ENCODE measurements at regions not wholly inside any gene's neighbourhood (a gene's known extent, or its start where the extent isn't known, plus 50 kb on each side); places are given as distances from the start of the nearest gene placed in this dataset.

DNA sequence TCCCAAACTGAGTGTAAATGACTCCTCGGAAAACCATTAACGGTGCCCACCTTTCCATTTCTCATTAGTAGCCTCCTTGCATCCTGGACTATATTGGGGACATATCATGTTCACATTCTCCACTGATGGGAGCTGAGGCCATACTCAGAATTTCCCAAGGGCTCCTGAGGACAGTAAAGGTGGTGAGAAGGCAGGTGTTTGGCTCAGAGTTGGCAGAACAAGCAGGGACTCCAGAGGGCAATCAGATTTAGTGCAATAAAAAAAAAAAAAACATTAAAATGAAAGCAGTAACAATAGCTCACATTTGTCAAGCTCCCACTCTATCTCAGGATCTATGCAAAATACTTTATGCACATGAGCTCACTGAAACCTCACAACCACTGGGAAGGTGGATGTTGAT lies 401.4 kb downstream of the MAFB start:
- Histone ChIP-seq H4K5ac (ENCODE audit: insufficient read length, low read depth, low read length) (no peak overlapping the region), H3K79me1 (ENCODE audit: low read depth, low read length) (no peaks in the 10 kb centered on the region), H2BK5ac (ENCODE audit: low read depth, low read length) (0 out of 2 replicates have a peak overlapping the region, but pooled peaks have one; percentile 64), H3K27ac (ENCODE audit: low read depth, low read length) (no peak overlapping the region), H2AK5ac (ENCODE audit: low read depth, low read length) (no peak overlapping the region), H3K9ac (replicated peaks in 1 of 4; ENCODE audit: extremely low read depth in 1 of 4, low read depth in 3 of 4, low read length in 3 of 4) (no peak overlapping the region), H3K27me3 (replicated peaks in 1 of 4; ENCODE audit: control insufficient read depth in 3 of 4, extremely low read depth in 1 of 4, insufficient read depth in 3 of 4, low read length in 3 of 4) (no peaks in the 10 kb centered on the region), H3K4ac (replicated peaks; ENCODE audit: insufficient read length, low read depth, low read length) (no peak overlapping the region), H3K18ac (ENCODE audit: extremely low read depth, low read length) (no peak overlapping the region), H4K20me1 (replicated peaks in 1 of 2; ENCODE audit: control insufficient read depth in 1 of 2, insufficient read depth in 2 of 2, low read length in 2 of 2) (no peaks in the 10 kb centered on the region), H3K23ac (ENCODE audit: insufficient read length) (no peak overlapping the region), H3K9me3 (ENCODE audit: insufficient read depth in 2 of 2, low read depth in 1 of 2, low read length in 1 of 2) (no peaks in the 10 kb centered on the region), H3K56ac (replicated peaks; ENCODE audit: insufficient read length, low read depth, low read length) (no peak overlapping the region), H2AFZ (ENCODE audit: low read length) (no peak overlapping the region), H3K4me1 (replicated peaks in 1 of 4; ENCODE audit: control insufficient read depth in 3 of 4, insufficient read depth in 4 of 4, low read length in 3 of 4) (peaks cover 0 to 8% (median 5%) of the 10 kb centered on the region in 4 experiments; a peak in 5 of 7 replicates), H3K4me2 (ENCODE audit: insufficient read depth in 1 of 2, low read depth in 2 of 2, low read length in 2 of 2) (no peak overlapping the region), H4K91ac (replicated peaks; ENCODE audit: insufficient read length, low read length) (no peak overlapping the region), H3K36me3 (ENCODE audit: control insufficient read depth in 2 of 4, insufficient read depth in 4 of 4, low read length in 3 of 4) (no peaks in the 10 kb centered on the region), H2BK12ac (ENCODE audit: low read depth, low read length) (0 out of 2 replicates have a peak overlapping the region, but pooled peaks have one; percentile 60), H3K23me2 (ENCODE audit: low read depth, low read length) (no peaks in the 10 kb centered on the region), H4K8ac (ENCODE audit: extremely low read depth, insufficient read depth, low read length) (no peak overlapping the region), H2BK20ac (ENCODE audit: low read length) (no peak overlapping the region; the same call in 1 of the 2 replicates), H2BK15ac (ENCODE audit: low read length) (no peak overlapping the region), H3K14ac (ENCODE audit: insufficient read length) (no peak overlapping the region), H2BK120ac (replicated peaks; ENCODE audit: low read depth, low read length) (no peak overlapping the region), H3K79me2 (ENCODE audit: control insufficient read depth in 1 of 2, insufficient read depth in 2 of 2, low read length in 2 of 2) (no peaks in the 10 kb centered on the region), H3K4me3 (ENCODE audit: extremely low read depth in 1 of 4, insufficient read depth in 2 of 4, low read depth in 3 of 4, low read length in 4 of 4) (no peak overlapping the region)
- ChIA-PET CTCF (ENCODE audit: partially characterized antibody) (interaction anchor here (0.6 to 2.7 kb wide), 9 partner anchors 9 to 413 kb away, joined by 3 to 10 read pairs (median 4); no protein-coding TSS in a partner anchor), POLR2A (ENCODE audit: partially characterized antibody) (interaction anchor here (4.5 kb wide), 1 partner anchor 11 kb away, joined by 61 read pairs; no protein-coding TSS in a partner anchor)
- DNase-seq (ENCODE audit: low read depth in 1 of 2, low spot score in 2 of 2): no peak
- TF ChIP-seq, protein P1, sequence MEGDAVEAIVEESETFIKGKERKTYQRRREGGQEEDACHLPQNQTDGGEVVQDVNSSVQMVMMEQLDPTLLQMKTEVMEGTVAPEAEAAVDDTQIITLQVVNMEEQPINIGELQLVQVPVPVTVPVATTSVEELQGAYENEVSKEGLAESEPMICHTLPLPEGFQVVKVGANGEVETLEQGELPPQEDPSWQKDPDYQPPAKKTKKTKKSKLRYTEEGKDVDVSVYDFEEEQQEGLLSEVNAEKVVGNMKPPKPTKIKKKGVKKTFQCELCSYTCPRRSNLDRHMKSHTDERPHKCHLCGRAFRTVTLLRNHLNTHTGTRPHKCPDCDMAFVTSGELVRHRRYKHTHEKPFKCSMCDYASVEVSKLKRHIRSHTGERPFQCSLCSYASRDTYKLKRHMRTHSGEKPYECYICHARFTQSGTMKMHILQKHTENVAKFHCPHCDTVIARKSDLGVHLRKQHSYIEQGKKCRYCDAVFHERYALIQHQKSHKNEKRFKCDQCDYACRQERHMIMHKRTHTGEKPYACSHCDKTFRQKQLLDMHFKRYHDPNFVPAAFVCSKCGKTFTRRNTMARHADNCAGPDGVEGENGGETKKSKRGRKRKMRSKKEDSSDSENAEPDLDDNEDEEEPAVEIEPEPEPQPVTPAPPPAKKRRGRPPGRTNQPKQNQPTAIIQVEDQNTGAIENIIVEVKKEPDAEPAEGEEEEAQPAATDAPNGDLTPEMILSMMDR (IDR thresholded peaks at IDR 0.05; ENCODE audit: control extremely low read depth in 1 of 3, insufficient read depth in 1 of 3, low read depth in 1 of 3, low read length in 3 of 3): no peak
- TF ChIP-seq TEAD4 (IDR thresholded peaks at IDR 0.05; ENCODE audit: low read depth, low read length): no peak
- no peak for TF ChIP-seq ASH2L (IDR thresholded peaks at IDR 0.05; ENCODE audit: low read length)
- TF ChIP-seq JUND (IDR thresholded peaks at IDR 0.05; ENCODE audit: low read length): no peak
- TF ChIP-seq KDM4A (IDR thresholded peaks at IDR 0.05; ENCODE audit: low read depth, low read length, severe bottlenecking): no peak
- no peak for TF ChIP-seq EZH2 (IDR thresholded peaks at IDR 0.05; ENCODE audit: low read depth, low read length, severe bottlenecking)
- TF ChIP-seq BACH1 (IDR thresholded peaks at IDR 0.05; ENCODE audit: low read length): no peak
- TF ChIP-seq SP2 (IDR thresholded peaks at IDR 0.05; ENCODE audit: low read length): no peak
- no peak for TF ChIP-seq EGR1 (IDR thresholded peaks at IDR 0.05; ENCODE audit: borderline replicate concordance, low read depth, low read length)
- no peak for FAIRE-seq
- WGBS, 2 experiments (ENCODE audit: extremely low coverage in 1 of 2, insufficient coverage in 1 of 2, insufficient read length in 1 of 2, insufficient replicate concordance in 2 of 2, low coverage in 1 of 2, low lambda C conversion rate in 2 of 2, missing lambda C conversion rate in 1 of 2): 93% methylated on average over 2 of the region's 2 CpGs; no CpG with 5 or more reads in 1 of the 2 experiments
